ENCODE measurements at regions not wholly inside any gene's neighbourhood (a gene's known extent, or its start where the extent isn't known, plus 50 kb on each side); places are given as distances from the start of the nearest gene placed in this dataset.

GRCh38 chr4:30518211-30518610 lies 202.0 kb upstream of the PCDH7 start:
- Histone ChIP-seq H2AFZ (ENCODE audit: low read length) (no peak overlapping the region), H3K27me3 (ENCODE audit: insufficient read depth, low read length) (no peaks in the 10 kb centered on the region), H3K9me3 (ENCODE audit: low read length) (no peaks in the 10 kb centered on the region), H4K20me1 (ENCODE audit: insufficient read depth, low read length) (no peaks in the 10 kb centered on the region), H3K79me2 (ENCODE audit: insufficient read depth, low read length) (no peaks in the 10 kb centered on the region), H3K36me3 (ENCODE audit: insufficient read depth, low read length) (no peaks in the 10 kb centered on the region), H3K4me1 (ENCODE audit: insufficient read depth, low read length, severe bottlenecking) (no peaks in the 10 kb centered on the region), H3K9me2 (ENCODE audit: low read depth, low read length) (no peaks in the 10 kb centered on the region), H3K4me2 (ENCODE audit: low read length) (no peak overlapping the region), H3F3A (ENCODE audit: insufficient read depth, low read length) (no peaks in the 10 kb centered on the region), H3K27ac (ENCODE audit: low read depth, low read length, poor library complexity, severe bottlenecking) (no peak overlapping the region), H3K9ac (ENCODE audit: low read length) (no peak overlapping the region), H3K4me3 (ENCODE audit: low read depth, low read length, poor library complexity, severe bottlenecking) (no peak overlapping the region)
- no peak for TF ChIP-seq CTCF (IDR thresholded peaks at IDR 0.05; ENCODE audit: low read length)
- TF ChIP-seq EZH2 (IDR thresholded peaks at IDR 0.05; ENCODE audit: borderline replicate concordance, low read length) = no peak

- H3K9me2 ChIP-seq (ENCODE audit: low read depth, low read length) = no peaks in the 10 kb centered on the region
- no peaks in the 10 kb centered on the region for H3K79me2 ChIP-seq (ENCODE audit: insufficient read depth, low read length)
- no peak for TF ChIP-seq CTCF (IDR thresholded peaks at IDR 0.05; ENCODE audit: low read length)
- no peak for TF ChIP-seq EZH2 (IDR thresholded peaks at IDR 0.05; ENCODE audit: borderline replicate concordance, low read length)
- H2AFZ ChIP-seq (ENCODE audit: low read length) = no peak overlapping the region
- no peaks in the 10 kb centered on the region for H3F3A ChIP-seq (ENCODE audit: insufficient read depth, low read length)
- H3K9ac ChIP-seq (ENCODE audit: low read length) = no peak overlapping the region
- H3K27ac ChIP-seq (ENCODE audit: low read depth, low read length, poor library complexity, severe bottlenecking) = no peak overlapping the region
- no peaks in the 10 kb centered on the region for H3K36me3 ChIP-seq (ENCODE audit: insufficient read depth, low read length)
- no peak overlapping the region for H3K4me2 ChIP-seq (ENCODE audit: low read length)
- H3K4me3 ChIP-seq (ENCODE audit: low read depth, low read length, poor library complexity, severe bottlenecking) = no peak overlapping the region
- H3K4me1 ChIP-seq (ENCODE audit: insufficient read depth, low read length, severe bottlenecking) = no peaks in the 10 kb centered on the region
- no peaks in the 10 kb centered on the region for H4K20me1 ChIP-seq (ENCODE audit: insufficient read depth, low read length)
- no peaks in the 10 kb centered on the region for H3K9me3 ChIP-seq (ENCODE audit: low read length)
- H3K27me3 ChIP-seq (ENCODE audit: insufficient read depth, low read length) = no peaks in the 10 kb centered on the region
Measured at GRCh38 chr4:30525662-30526315, 194.4 kb upstream of the PCDH7 start.

GRCh38 chr4:30535255-30535654 lies 184.9 kb upstream of the PCDH7 start:
- Histone ChIP-seq H3K9me2 (ENCODE audit: low read depth, low read length) (no peaks in the 10 kb centered on the region), H2AFZ (ENCODE audit: low read length) (no peak overlapping the region), H3K9me3 (ENCODE audit: low read length) (no peaks in the 10 kb centered on the region), H3K4me2 (ENCODE audit: low read length) (no peak overlapping the region), H3K36me3 (ENCODE audit: insufficient read depth, low read length) (no peaks in the 10 kb centered on the region), H4K20me1 (ENCODE audit: insufficient read depth, low read length) (no peaks in the 10 kb centered on the region), H3K79me2 (ENCODE audit: insufficient read depth, low read length) (no peaks in the 10 kb centered on the region), H3K27ac (ENCODE audit: low read depth, low read length, poor library complexity, severe bottlenecking) (no peak overlapping the region), H3K27me3 (ENCODE audit: insufficient read depth, low read length) (no peaks in the 10 kb centered on the region), H3K9ac (ENCODE audit: low read length) (no peak overlapping the region), H3K4me1 (ENCODE audit: insufficient read depth, low read length, severe bottlenecking) (no peaks in the 10 kb centered on the region), H3F3A (ENCODE audit: insufficient read depth, low read length) (no peaks in the 10 kb centered on the region), H3K4me3 (ENCODE audit: low read depth, low read length, poor library complexity, severe bottlenecking) (no peak overlapping the region)
- TF ChIP-seq CTCF (IDR thresholded peaks at IDR 0.05; ENCODE audit: low read length) (no peak), EZH2 (IDR thresholded peaks at IDR 0.05; ENCODE audit: borderline replicate concordance, low read length) (no peak)
